HG02938 (cell line): ENCODE measurements at regions not wholly inside any gene's neighbourhood (a gene's known extent, or its start where the extent isn't known, plus 50 kb on each side); places are given as distances from the start of the nearest gene placed in this dataset.

Experiments
- ATAC-seq: cut with Tn5 transposase; IDR thresholded peaks from one replicate; pipeline ENCODE4 v1.9.1; 2021; ENCODE audit warnings: mild to moderate bottlenecking, moderate library complexity; ENCODE audit not compliant: unreplicated experiment

DNA sequence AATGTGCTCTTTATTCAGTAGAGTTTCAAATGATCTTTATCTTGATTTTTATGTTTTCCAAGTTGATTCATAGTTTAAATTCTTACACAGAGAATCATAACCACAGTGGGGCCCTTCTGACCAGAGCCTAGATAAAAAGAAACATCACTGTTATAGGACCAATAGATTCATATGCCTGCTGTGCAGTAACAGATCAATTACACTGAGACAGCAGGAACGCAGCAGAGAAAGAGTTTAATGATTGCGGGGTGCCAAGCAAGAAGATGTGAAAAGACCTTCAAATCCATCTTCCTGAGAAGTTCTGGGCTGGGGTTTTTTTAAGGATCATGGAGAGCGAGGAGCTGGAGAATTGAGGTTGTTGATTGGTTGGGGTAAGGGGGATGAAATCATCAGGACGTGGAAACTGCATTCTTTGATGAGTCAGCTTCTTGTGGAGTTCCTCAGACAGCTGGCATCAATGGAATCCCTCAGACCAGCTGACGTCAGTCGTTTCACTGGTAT is 346.6 kb downstream of the TBC1D4 start:
- ATAC-seq: no peak

DNA sequence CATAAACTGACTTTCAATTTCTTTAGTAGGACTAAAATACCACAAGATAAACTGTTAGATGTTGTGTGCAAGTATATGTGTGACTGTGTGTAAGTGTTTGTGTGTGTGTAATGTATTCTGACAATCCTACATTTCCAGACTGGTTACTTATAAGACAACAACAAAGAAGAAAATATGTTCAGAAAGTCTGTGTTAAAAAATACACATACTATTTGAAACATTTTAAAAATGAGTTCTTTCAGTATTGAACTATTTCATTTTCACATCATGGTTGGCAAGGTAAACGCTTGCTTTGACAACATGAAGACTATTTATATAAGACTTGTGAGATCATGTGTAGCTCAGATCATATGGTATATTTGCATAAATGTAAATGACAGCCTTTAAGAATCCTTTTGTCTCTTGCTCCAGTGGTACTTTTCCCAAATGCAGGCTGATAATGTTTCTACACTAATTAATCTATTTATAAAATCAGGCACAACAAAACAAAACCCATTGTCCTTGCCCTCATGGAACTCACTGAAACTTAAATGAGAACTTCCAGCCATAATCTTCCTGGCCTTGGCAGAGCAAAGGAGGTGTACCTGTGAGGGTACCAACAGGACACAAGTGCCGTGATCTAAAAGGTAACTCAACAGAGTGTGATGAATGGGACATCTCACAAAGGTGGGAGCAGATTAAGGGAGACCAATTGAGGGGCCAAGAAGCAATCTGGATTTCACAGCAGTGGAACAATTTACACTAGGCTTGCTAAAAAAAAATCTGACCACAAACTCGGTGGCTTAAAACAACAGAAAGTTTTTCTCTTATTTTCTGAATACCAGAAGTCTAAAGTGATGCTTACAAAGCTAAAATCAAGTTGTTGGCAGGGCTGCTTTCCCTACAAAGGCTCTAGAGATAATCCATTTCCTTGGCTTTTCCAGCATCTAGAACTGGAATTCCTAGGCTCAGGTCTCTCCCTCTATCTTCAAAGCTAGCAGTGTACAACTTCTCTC is 349.0 kb downstream of the TBC1D4 start:
- ATAC-seq: no peak

DNA sequence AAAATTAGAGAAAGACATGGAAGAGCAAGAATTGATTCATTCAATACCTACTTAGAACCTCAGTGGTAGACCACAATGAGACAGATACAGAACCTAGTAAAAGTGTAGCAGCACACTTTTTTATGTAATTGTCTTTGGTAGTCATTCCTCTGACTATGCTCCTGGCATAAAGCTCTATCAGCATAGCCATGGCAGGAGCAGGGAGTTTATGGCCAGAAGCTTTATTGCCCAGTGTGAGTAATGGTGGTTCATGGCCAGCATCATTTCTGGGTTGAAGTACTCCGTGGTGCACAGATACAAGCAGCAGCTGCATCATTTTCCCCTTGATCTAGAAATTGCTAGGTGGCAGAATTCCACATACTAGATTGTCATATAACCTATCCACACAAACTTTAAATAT is 352.6 kb downstream of the TBC1D4 start:
- ATAC-seq: no peak

- no peak for ATAC-seq
Observed at GRCh38 chr13:75124415-75124814, 357.6 kb downstream of the TBC1D4 start.

DNA sequence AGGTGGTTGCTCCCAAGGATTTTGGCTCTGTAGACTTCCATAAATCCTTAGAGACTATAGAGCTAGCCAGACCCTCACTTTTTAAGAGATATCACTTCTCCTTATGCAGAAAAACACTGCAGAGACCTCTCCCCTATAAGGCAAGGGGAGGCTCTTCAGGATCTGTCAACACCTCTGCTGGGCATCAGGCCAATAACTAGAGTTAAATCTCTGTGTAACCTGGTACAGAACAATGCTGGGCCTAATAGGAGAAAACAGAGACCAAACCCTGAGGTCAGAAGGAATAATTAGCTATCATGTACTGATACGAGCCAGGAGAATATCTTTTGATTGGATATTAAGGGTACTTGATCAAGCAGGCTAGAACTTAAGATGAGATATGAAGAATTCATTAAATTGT is 358.5 kb downstream of the TBC1D4 start:
- no peak for ATAC-seq

DNA sequence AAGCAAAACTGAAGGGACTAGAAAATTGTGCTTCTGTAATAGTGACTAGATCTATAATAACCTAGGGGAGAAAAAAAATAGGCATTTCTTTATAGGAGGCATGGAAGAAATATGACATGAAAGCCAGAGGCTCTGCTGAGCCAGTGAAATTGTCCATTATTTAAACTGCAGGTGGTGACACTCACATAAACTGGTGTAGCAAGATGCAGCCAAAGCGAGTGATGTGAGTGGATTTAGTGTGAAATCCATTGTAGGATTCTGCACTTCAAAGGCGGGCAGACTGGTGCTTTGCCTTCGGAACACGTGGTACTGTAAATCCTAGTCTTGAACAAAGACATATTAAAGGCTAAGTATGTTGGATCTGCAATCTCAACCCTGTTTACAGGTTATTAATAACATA is 361.9 kb downstream of the TBC1D4 start:
- ATAC-seq: no peak

DNA sequence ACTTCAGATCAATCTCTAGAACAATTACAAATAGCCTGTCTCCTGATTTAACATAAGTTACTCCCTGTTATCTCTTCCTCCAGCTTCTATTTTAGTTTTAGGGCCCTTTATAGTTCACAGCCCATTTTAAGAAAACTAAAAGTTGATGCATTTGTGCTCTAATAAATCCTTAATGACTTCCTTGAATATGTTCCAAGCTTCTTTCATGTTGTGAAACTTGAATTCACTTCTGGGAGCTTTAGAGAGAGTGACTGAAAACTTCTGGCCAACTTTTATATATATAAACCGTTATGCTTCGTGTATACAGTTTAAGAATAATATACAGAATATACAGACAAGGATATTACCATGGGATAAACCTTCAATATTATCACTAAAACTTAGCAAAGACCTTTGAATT is 366.8 kb downstream of the TBC1D4 start:
- ATAC-seq: no peak

DNA sequence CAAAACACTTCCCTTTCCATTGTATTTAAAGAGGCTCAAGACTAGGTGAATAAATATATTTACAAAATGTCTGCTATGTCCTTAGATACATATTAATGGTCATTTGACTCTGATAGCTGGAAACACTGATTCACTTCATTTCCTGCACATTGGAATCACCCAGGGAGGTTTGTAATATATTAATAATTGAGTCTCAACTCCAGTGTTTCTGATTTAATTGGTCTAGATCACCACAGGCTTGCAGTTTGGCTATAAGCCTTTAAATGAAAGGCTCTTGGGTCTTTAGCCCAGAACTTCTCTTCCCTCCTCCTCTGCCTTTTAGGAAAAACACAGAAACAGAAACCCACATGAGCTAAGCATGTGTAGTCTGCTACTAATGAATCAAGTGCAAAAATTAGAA is 378.0 kb downstream of the TBC1D4 start:
- no peak for ATAC-seq

DNA sequence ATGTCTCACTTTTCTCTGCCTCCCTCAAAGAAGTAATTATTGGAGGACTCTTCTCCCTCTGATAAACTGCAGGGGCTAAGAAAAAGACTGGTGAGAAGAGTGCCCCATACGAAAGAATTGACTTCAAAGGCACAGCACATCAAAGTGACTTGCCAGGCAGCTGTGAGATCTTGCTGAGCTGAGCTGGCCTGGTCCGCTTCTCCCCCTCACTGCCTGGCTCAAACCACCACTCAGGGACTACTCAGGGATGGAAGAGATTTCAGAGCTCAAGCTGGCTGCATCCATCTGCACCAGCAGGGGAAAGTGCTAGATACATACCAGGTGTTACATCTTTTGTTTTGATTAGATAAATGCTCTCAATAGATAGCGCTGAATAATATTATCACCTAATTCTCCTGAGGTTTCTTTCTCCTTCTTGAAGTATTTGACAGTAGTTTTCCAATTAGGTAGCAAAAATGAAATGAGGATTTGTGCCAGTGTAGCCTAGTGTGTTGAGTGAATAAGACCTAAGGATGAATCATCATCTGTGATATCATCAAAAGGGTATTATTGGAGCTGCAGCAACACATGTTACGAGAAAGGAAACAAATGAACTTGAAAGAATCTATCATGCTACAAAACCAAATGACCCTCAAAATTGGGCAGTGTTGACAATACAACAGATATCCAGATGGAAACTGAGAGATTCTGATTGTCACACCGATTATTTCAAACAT is 379.8 kb downstream of the TBC1D4 start:
- no peak for ATAC-seq

DNA sequence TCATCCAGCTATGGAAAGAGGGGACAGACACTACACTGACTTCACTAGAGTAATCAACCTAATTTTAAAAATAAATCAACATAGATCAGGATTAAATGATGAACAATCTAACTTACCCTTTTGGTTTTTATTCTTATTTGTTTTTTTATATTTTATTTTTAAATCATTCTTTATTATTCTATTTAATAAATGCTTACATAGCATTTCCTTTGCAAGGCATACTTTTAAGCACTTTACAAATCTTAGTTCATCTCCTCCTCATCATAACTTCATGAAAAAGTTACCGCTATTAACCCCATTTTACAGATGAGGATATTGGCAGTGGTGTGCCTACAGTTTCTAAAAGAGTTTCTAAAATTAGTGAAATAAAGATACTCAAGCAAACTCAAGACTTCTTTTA is 380.6 kb downstream of the TBC1D4 start:
- ATAC-seq: no peak

- ATAC-seq: no peak
Observed at GRCh38 chr13:75092143-75092542, 389.8 kb downstream of the TBC1D4 start.

GRCh38 chr13:75091718-75092117 is 390.3 kb downstream of the TBC1D4 start:
- ATAC-seq: no peak

DNA sequence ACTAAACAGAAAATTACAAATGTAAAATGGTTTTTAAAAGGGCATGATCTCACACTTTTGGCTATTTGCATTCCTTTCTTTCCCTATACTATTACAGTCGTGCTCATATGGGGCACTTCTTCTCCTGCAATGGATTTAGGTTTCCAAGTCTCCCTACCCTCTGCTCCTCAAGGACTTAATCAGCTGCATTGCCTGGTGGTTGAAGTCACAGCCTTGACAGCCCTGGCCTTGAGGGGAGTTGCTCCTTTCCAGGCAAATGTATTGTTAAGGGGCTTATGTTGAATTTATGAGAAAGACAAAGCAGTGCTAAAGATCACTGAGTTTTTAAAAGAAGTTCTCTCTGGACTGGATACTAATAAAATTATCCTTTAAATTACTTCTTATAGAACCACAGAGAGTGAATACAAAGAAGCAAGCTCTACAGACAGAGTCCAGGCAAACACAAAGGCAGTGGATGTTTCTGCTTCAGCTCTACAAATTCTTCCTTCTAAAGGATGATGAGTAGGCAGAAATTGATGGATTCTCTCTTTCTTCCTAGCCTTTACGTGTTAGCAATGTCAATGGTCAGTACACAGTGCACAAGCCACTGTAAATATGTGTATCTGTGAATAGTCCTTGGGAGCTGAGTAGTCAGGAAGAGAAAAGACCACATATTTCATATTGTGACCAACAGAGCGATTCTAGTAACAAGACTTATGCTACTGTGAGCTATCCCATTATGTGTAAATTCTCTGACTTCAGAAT is 390.9 kb downstream of the TBC1D4 start:
- no peak for ATAC-seq

- ATAC-seq: no peak
Observed at GRCh38 chr13:75088915-75089314, 393.1 kb downstream of the TBC1D4 start.

- ATAC-seq: no peak
Observed at GRCh38 chr13:75079226-75079625, 402.7 kb downstream of the TBC1D4 start.

GRCh38 chr13:75076476-75076875 is 405.5 kb downstream of the TBC1D4 start:
- no peak for ATAC-seq

- no peak for ATAC-seq
Observed at GRCh38 chr13:75073786-75074185, 408.2 kb downstream of the TBC1D4 start.

DNA sequence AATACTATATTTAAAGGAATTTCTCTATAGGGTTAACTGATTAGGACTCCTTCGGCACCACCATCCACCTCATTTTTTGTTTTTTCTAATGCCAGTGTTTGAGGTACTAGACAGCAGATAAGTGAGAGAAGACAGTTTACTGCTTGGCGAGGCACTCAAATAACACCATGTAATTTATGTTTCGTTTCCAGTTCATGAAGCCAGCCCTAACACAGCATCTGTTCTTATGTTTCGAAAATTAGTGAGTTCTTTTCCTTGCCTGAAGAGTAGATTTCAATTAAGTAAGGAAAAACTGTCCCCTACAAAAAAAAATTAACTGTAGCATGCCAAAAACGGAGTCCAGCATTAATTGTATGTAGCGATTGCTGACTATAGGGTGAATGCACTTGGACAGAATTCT is 409.1 kb downstream of the TBC1D4 start:
- no peak for ATAC-seq

- no peak for ATAC-seq
Observed at GRCh38 chr13:75072368-75072767, 409.6 kb downstream of the TBC1D4 start.

GRCh38 chr13:75071796-75072195 is 410.2 kb downstream of the TBC1D4 start:
- no peak for ATAC-seq

DNA sequence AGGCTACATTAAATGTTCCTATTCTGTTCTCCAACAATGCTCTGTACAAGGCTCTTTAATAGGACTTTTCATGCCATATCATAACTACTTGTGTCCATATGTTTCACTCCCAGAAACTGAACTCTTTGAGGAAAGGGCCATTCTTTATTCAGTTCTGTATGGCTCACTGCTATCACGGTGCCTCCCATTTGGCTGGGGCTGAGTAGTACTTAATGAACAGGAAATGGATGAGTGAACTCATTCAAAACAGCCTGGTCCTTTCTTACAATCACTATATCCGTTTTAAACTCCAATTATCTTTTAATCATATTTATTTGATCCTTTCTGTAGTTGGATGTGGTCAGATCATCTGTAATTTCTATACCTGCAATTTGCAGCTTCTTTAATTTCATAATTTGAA is 410.6 kb downstream of the TBC1D4 start:
- no peak for ATAC-seq
